Omental fat pad (tissue), 3 donors: ENCODE measurements at regions not wholly inside any gene's neighbourhood (a gene's known extent, or its start where the extent isn't known, plus 50 kb on each side); places are given as distances from the start of the nearest gene placed in this dataset.

Experiments used
- ATAC-seq: fragments of 150-250 bp; one replicate; pipeline ENCODE4 v1.9.1; 2016; ENCODE audit warnings: mild to moderate bottlenecking, moderate library complexity; ENCODE audit not compliant: low FRiP score
- DNase-seq: peaks from one replicate; pipeline ENCODE4 v3.0.0-alpha.2; 2019; ENCODE audit warnings: low spot score
- TF ChIP-seq, protein P1 (sequence below), 3 donors: fragments of 450-650 bp; IDR thresholded peaks; one replicate each; pipeline ENCODE4 v1.5.1; 2016 to 2017; ENCODE audit warnings: antibody characterized with exemption in 3 of 3, mild to moderate bottlenecking in 3 of 3, moderate library complexity in 2 of 3

DNA sequence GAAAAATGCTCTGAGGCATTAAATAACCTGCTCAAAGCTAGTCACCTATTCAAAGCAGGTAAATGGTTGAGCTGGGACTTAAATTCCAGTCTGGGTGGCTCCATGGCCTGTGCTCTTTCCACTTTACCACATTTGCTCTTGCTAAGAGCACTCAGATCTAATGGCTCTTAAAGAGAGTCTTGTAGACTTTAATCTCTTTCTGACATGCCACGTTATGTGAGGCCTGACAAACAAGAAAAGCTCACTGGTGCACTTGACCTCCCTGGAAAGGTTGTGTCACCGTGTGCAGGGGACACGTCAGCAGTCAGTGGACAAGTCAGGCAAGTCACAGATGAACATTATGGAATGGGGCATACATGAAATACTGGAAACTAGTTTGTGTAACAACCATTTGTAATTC is 129.9 kb upstream of the RPS23 start:
- ATAC-seq (no peak), DNase-seq (no peak)
- TF ChIP-seq, protein P1, sequence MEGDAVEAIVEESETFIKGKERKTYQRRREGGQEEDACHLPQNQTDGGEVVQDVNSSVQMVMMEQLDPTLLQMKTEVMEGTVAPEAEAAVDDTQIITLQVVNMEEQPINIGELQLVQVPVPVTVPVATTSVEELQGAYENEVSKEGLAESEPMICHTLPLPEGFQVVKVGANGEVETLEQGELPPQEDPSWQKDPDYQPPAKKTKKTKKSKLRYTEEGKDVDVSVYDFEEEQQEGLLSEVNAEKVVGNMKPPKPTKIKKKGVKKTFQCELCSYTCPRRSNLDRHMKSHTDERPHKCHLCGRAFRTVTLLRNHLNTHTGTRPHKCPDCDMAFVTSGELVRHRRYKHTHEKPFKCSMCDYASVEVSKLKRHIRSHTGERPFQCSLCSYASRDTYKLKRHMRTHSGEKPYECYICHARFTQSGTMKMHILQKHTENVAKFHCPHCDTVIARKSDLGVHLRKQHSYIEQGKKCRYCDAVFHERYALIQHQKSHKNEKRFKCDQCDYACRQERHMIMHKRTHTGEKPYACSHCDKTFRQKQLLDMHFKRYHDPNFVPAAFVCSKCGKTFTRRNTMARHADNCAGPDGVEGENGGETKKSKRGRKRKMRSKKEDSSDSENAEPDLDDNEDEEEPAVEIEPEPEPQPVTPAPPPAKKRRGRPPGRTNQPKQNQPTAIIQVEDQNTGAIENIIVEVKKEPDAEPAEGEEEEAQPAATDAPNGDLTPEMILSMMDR (IDR thresholded peaks at IDR 0.05): no peak

DNA sequence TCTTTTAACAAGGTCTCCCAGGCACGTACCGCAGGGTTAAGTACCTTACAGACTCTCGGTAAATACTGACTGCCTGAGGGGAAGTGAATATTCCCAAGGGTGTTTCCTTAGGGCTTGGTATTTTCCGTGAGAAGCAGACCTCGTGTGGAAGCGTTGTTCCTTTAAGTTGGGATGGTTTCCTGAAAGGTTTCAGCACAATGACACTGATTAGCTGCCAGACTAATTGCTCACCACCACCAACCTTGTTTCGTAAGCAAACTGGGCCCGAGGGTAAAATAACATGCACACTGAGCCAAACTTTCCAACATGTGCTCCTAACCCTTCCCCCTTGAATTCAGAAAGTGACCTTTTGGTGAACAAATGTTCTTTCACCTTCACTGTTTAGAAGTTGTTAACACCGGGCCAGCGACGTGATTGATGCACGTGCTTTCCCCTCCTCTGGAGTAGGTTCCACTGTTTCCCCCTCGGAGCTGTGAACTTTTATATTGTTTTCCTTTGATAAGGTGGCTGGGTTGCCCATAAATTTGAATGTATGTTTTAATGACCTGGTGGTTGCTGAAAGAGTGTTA is 128.1 kb upstream of the RPS23 start:
- ATAC-seq (peak; percentile 19), DNase-seq (no peak)
- TF ChIP-seq, protein P1 (IDR thresholded peaks at IDR 0.05): no peak

DNA sequence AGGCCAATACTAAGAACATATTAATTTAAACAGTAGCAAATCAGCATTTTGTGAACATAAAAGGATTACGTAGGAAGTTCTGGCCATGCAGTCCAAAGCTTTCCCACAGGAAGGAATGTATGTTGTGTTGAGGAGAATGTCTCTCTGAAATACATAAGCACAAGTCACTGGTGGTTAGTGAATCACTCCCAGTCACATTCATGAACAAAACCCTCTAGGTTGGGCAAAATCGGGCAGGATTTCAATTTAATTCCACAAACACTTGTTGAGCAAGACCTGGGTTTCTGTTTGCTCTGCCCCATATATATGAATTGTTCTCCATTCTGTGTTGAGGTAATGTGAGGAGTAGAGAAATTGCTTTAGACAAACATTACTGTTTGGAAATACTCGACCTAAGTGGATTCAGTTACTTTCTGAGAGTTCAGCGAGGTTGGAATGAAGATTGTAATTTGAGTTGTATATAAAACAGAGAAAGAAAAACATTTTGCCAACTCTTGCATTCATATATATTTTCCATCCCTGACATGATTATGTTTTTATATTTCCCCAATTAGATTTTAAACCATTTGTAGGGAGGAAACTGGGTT is 127.6 kb upstream of the RPS23 start:
- ATAC-seq: no peak

DNA sequence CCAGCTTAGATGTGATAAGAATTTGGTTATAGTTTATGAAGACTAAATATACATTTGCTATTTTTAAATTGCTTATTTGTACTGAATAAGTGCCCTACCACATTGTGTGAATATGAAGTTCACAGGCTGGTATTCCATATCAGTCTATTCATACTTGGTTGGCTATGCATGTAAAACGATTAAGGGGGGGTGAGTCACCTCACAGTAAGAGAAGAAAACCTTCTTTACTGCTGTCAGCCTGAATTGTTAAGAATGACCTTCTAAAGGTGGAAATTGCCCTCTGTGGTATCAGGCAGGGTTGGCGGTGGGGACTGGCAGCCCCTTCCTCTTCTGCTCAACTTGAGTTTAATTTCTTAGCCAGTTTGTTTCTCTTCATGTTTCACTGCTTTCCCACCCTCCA is 127.0 kb upstream of the RPS23 start:
- DNase-seq (no peak), ATAC-seq (no peak)
- TF ChIP-seq, protein P1 (IDR thresholded peaks at IDR 0.05): no peak

More for the DNA sequence above, 127.6 kb upstream of the RPS23 start:
- TF ChIP-seq, protein P1 (IDR thresholded peaks at IDR 0.05): no peak
- DNase-seq: no peak

DNA sequence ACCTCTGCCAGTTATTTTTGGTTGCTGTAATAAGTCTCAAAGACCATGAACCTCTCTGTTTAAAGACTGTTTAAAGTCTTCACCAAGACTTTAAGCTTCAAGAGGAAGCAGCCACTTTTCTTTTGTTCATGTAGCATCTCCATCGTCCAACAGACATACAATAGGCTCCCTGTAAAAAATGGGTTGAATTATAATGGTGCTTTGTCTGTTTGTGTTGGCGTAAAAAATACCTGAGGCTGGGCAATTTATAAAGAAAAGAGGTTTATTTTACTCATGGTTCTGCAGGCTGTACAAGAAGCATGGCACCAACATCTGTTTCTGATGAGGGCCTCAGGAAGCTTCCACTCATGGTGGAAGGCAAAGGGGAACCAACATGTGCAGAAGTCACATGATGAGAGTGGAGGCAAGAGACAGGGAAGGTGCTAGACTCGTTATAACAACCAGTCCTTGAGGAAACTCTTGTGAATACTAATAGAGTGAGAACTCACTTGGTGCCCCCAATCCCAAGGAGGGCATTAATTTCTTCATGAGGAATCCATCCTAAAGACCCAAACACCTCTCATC is 126.3 kb upstream of the RPS23 start:
- DNase-seq (no peak), ATAC-seq (no peak)
- TF ChIP-seq, protein P1 (IDR thresholded peaks at IDR 0.05): no peak

DNA sequence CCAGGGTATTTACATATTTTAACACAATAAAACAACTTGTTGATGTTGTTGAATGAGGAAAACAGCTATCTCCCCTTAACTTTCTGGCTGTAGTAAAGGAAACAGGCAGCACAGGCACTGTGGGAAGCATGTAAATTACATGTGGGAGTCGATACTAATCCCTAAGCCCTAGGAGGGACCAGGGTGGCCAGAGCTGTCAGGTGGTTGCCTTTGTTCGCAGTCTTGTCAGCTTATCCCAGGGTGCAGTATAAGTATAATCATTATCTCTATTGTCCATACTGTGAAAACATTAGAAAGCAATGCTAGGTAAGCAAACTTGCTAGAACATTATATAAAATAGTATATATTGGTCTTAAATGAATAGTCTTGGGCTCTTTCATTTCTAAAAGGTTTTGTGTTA is 125.6 kb upstream of the RPS23 start:
- no peak for DNase-seq
- TF ChIP-seq, protein P1 (IDR thresholded peaks at IDR 0.05): no peak
- ATAC-seq: no peak

GRCh38 chr5:82403026-82403425 is 124.9 kb upstream of the RPS23 start:
- no peak for DNase-seq
- no peak for ATAC-seq
- TF ChIP-seq, protein P1 (IDR thresholded peaks at IDR 0.05): no peak
